ENCODE measurements at regions not wholly inside any gene's neighbourhood (a gene's known extent, or its start where the extent isn't known, plus 50 kb on each side); places are given as distances from the start of the nearest gene placed in this dataset.

GRCh38 chr2:37839991-37840390 is 85.1 kb upstream of the RMDN2 start:
- no peak for DNase-seq
- Histone ChIP-seq H3K4me3 (ENCODE audit: insufficient read depth, low read depth, low read length) (no peak overlapping the region), H3K27me3 (ENCODE audit: control insufficient read depth, insufficient read depth, low read length) (no peaks in the 10 kb centered on the region), H3K36me3 (replicated peaks; ENCODE audit: control insufficient read depth, insufficient read depth, low read length) (no peaks in the 10 kb centered on the region)

- no peaks in the 10 kb centered on the region for H3K36me3 ChIP-seq (replicated peaks; ENCODE audit: control insufficient read depth, insufficient read depth, low read length)
- H3K27me3 ChIP-seq (ENCODE audit: control insufficient read depth, insufficient read depth, low read length) = no peaks in the 10 kb centered on the region
- DNase-seq = no peak
- H3K4me3 ChIP-seq (ENCODE audit: insufficient read depth, low read depth, low read length) = no peak overlapping the region
Observed at GRCh38 chr2:37842732-37843440, 82.2 kb upstream of the RMDN2 start.

- H3K36me3 ChIP-seq (replicated peaks; ENCODE audit: control insufficient read depth, insufficient read depth, low read length) = no peaks in the 10 kb centered on the region
- no peaks in the 10 kb centered on the region for H3K27me3 ChIP-seq (ENCODE audit: control insufficient read depth, insufficient read depth, low read length)
- peak; percentile 37 for DNase-seq
- no peak overlapping the region for H3K4me3 ChIP-seq (ENCODE audit: insufficient read depth, low read depth, low read length)
Observed at GRCh38 chr2:37843556-37843955, 81.5 kb upstream of the RMDN2 start.

- DNase-seq = no peak
- Histone ChIP-seq H3K27me3 (ENCODE audit: control insufficient read depth, insufficient read depth, low read length) (no peaks in the 10 kb centered on the region), H3K4me3 (ENCODE audit: insufficient read depth, low read depth, low read length) (no peak overlapping the region), H3K36me3 (replicated peaks; ENCODE audit: control insufficient read depth, insufficient read depth, low read length) (no peaks in the 10 kb centered on the region)
Observed at GRCh38 chr2:37846207-37846606, 78.9 kb upstream of the RMDN2 start.

GRCh38 chr2:37847792-37848191 is 77.3 kb upstream of the RMDN2 start:
- no peaks in the 10 kb centered on the region for H3K36me3 ChIP-seq (replicated peaks; ENCODE audit: control insufficient read depth, insufficient read depth, low read length)
- DNase-seq = peak; percentile 23
- no peak overlapping the region for H3K4me3 ChIP-seq (ENCODE audit: insufficient read depth, low read depth, low read length)
- no peaks in the 10 kb centered on the region for H3K27me3 ChIP-seq (ENCODE audit: control insufficient read depth, insufficient read depth, low read length)

- Histone ChIP-seq H3K27me3 (ENCODE audit: control insufficient read depth, insufficient read depth, low read length) (no peaks in the 10 kb centered on the region), H3K4me3 (ENCODE audit: insufficient read depth, low read depth, low read length) (no peak overlapping the region), H3K36me3 (replicated peaks; ENCODE audit: control insufficient read depth, insufficient read depth, low read length) (no peaks in the 10 kb centered on the region)
- no peak for DNase-seq
Observed at GRCh38 chr2:37848451-37848850, 76.6 kb upstream of the RMDN2 start.

- DNase-seq = no peak
- Histone ChIP-seq H3K27me3 (ENCODE audit: control insufficient read depth, insufficient read depth, low read length) (no peaks in the 10 kb centered on the region), H3K4me3 (ENCODE audit: insufficient read depth, low read depth, low read length) (no peak overlapping the region)
Observed at GRCh38 chr2:37849911-37850310, 75.2 kb upstream of the RMDN2 start.

GRCh38 chr2:37851428-37851827 is 73.7 kb upstream of the RMDN2 start:
- Histone ChIP-seq H3K27me3 (ENCODE audit: control insufficient read depth, insufficient read depth, low read length) (no peaks in the 10 kb centered on the region), H3K36me3 (replicated peaks; ENCODE audit: control insufficient read depth, insufficient read depth, low read length) (no peaks in the 10 kb centered on the region), H3K4me3 (ENCODE audit: insufficient read depth, low read depth, low read length) (no peak overlapping the region)
- no peak for DNase-seq

More at GRCh38 chr2:37849911-37850310, 75.2 kb upstream of the RMDN2 start:
- H3K36me3 ChIP-seq (replicated peaks; ENCODE audit: control insufficient read depth, insufficient read depth, low read length) = no peaks in the 10 kb centered on the region

GRCh38 chr2:37851828-37852584 is 73.1 kb upstream of the RMDN2 start:
- Histone ChIP-seq H3K27me3 (ENCODE audit: control insufficient read depth, insufficient read depth, low read length) (no peaks in the 10 kb centered on the region), H3K36me3 (replicated peaks; ENCODE audit: control insufficient read depth, insufficient read depth, low read length) (no peaks in the 10 kb centered on the region), H3K4me3 (ENCODE audit: insufficient read depth, low read depth, low read length) (no peak overlapping the region)
- no peak for DNase-seq

GRCh38 chr2:37852585-37853014 is 72.5 kb upstream of the RMDN2 start:
- no peaks in the 10 kb centered on the region for H3K36me3 ChIP-seq (replicated peaks; ENCODE audit: control insufficient read depth, insufficient read depth, low read length)
- no peak for DNase-seq

GRCh38 chr2:37854676-37855282 is 70.3 kb upstream of the RMDN2 start:
- no peaks in the 10 kb centered on the region for H3K27me3 ChIP-seq (ENCODE audit: control insufficient read depth, insufficient read depth, low read length)
- H3K4me3 ChIP-seq (ENCODE audit: insufficient read depth, low read depth, low read length) = no peak overlapping the region
- no peak for DNase-seq
- no peaks in the 10 kb centered on the region for H3K36me3 ChIP-seq (replicated peaks; ENCODE audit: control insufficient read depth, insufficient read depth, low read length)

More at GRCh38 chr2:37852585-37853014, 72.5 kb upstream of the RMDN2 start:
- no peak overlapping the region for H3K4me3 ChIP-seq (ENCODE audit: insufficient read depth, low read depth, low read length)
- no peaks in the 10 kb centered on the region for H3K27me3 ChIP-seq (ENCODE audit: control insufficient read depth, insufficient read depth, low read length)

GRCh38 chr2:37855283-37856041 is 69.6 kb upstream of the RMDN2 start:
- Histone ChIP-seq H3K27me3 (ENCODE audit: control insufficient read depth, insufficient read depth, low read length) (no peaks in the 10 kb centered on the region), H3K36me3 (replicated peaks; ENCODE audit: control insufficient read depth, insufficient read depth, low read length) (no peaks in the 10 kb centered on the region), H3K4me3 (ENCODE audit: insufficient read depth, low read depth, low read length) (no peak overlapping the region)
- no peak for DNase-seq

GRCh38 chr2:37856101-37856751 is 68.9 kb upstream of the RMDN2 start:
- Histone ChIP-seq H3K4me3 (ENCODE audit: insufficient read depth, low read depth, low read length) (no peak overlapping the region), H3K36me3 (replicated peaks; ENCODE audit: control insufficient read depth, insufficient read depth, low read length) (no peaks in the 10 kb centered on the region), H3K27me3 (ENCODE audit: control insufficient read depth, insufficient read depth, low read length) (no peaks in the 10 kb centered on the region)
- DNase-seq = no peak

Measured in H7 (cell line).